Nucleus accumbens (tissue), 56 donors: ENCODE measurements at regions not wholly inside any gene's neighbourhood (a gene's known extent, or its start where the extent isn't known, plus 50 kb on each side); places are given as distances from the start of the nearest gene placed in this dataset.
A peak's percentile ranks its signal among the peaks of the same experiment; 100 is the strongest.

Experiments
- DNase-seq, 56 donors: peaks; one replicate each; lab custom pipeline; 2025; lab: John Stamatoyannopoulos, UW

GRCh38 chr5:3878267-3878666 lies 282.6 kb downstream of the IRX1 start:
- DNase-seq: no peak

- no peak for DNase-seq
Measured at GRCh38 chr5:3883040-3883439, 287.4 kb downstream of the IRX1 start.

GRCh38 chr5:3886524-3887451 lies 291.2 kb downstream of the IRX1 start:
- no peak for DNase-seq

- DNase-seq: no peak
Measured at GRCh38 chr5:3888310-3888709, 292.7 kb downstream of the IRX1 start.

GRCh38 chr5:3889412-3890142 lies 293.9 kb downstream of the IRX1 start:
- no peak for DNase-seq

GRCh38 chr5:3891113-3891512 lies 295.5 kb downstream of the IRX1 start:
- DNase-seq: no peak

- no peak for DNase-seq
Measured at GRCh38 chr5:3893527-3893926, 297.9 kb downstream of the IRX1 start.

- no peak for DNase-seq
Measured at GRCh38 chr5:3893975-3894374, 298.3 kb downstream of the IRX1 start.

GRCh38 chr5:3896098-3896497 lies 300.5 kb downstream of the IRX1 start:
- DNase-seq: no peak

GRCh38 chr5:3899093-3899492 lies 303.5 kb downstream of the IRX1 start:
- no peak for DNase-seq

GRCh38 chr5:3904584-3904983 lies 309.0 kb downstream of the IRX1 start:
- no peak for DNase-seq

GRCh38 chr5:3905031-3905430 lies 309.4 kb downstream of the IRX1 start:
- DNase-seq: no peak

- no peak for DNase-seq
Measured at GRCh38 chr5:3905521-3905920, 309.9 kb downstream of the IRX1 start.

GRCh38 chr5:3911111-3911510 lies 315.5 kb downstream of the IRX1 start:
- no peak for DNase-seq

- DNase-seq: no peak
Measured at GRCh38 chr5:3911773-3912172, 316.1 kb downstream of the IRX1 start.

GRCh38 chr5:3912790-3913189 lies 317.2 kb downstream of the IRX1 start:
- no peak for DNase-seq

GRCh38 chr5:3913279-3913678 lies 317.6 kb downstream of the IRX1 start:
- no peak for DNase-seq

GRCh38 chr5:3925022-3925421 lies 329.4 kb downstream of the IRX1 start:
- DNase-seq: no peak

- DNase-seq: no peak
Measured at GRCh38 chr5:3925935-3926334, 330.3 kb downstream of the IRX1 start.

- no peak for DNase-seq
Measured at GRCh38 chr5:3929799-3930198, 334.2 kb downstream of the IRX1 start.

- DNase-seq: peak in 1 of 56 donors; percentile 4
Measured at GRCh38 chr5:3931976-3932375, 336.3 kb downstream of the IRX1 start.

- DNase-seq: no peak
Measured at GRCh38 chr5:3933536-3933935, 337.9 kb downstream of the IRX1 start.
